ENCODE measurements at regions not wholly inside any gene's neighbourhood (a gene's known extent, or its start where the extent isn't known, plus 50 kb on each side); places are given as distances from the start of the nearest gene placed in this dataset.
"Not testable (repeated sequence)": the region's sequence is repeated elsewhere in the genome, so short reads cannot be mapped to it uniquely, and the experiment has no call there.

DNA sequence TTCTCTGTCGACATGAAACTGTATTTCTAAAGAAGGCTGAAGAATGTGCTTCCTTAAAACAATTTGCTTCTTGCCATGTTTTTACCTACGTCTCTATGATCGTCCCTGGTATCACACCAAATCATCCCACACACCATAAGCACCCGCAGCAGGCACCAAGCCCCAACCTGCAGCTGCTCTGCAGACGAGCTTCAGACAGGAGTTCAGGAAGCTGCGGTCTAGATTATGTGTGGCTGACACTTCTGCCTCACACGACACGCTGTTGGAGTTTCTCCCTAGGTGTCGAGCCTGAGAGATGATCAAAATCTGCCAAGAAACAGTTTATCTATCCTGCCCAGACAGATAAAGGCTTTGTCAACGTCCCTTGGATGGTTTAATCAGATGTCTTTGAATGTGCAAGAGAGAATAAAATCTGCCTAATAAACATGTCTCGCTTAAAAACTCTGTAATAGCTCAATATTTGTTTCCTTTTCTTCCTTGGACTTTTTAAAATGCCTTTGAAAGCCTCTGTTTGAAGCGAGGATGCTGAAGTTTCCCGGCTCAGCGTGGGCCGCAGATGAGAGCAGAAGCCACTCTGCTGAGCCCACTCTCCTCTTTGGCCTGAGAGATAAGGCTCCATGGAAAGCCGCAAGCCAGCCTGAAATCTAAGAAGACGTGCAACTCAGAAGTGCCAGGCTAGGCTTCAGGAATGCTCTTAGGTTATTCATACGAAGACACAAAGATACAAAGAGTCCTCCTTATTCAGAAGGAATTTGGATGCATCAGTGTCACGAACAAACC lies 158.3 kb upstream of the PFKP start:
- no peak for DNase-seq
- in situ Hi-C loops (cut with HindIII; ENCODE audit: low pct_ligation_motif_present, low pct_unique_long_range_greater_than_20kb, low sequenced_read_pairs), result no loop called here

GRCh38 chr10:2906974-2907373 lies 160.4 kb upstream of the PFKP start:
- in situ Hi-C loops (cut with HindIII; ENCODE audit: low pct_ligation_motif_present, low pct_unique_long_range_greater_than_20kb, low sequenced_read_pairs), result no loop called here
- no peak for DNase-seq

GRCh38 chr10:2905851-2906250 lies 161.5 kb upstream of the PFKP start:
- no peak for DNase-seq
- in situ Hi-C loops (cut with HindIII; ENCODE audit: low pct_ligation_motif_present, low pct_unique_long_range_greater_than_20kb, low sequenced_read_pairs), result no loop called here

DNA sequence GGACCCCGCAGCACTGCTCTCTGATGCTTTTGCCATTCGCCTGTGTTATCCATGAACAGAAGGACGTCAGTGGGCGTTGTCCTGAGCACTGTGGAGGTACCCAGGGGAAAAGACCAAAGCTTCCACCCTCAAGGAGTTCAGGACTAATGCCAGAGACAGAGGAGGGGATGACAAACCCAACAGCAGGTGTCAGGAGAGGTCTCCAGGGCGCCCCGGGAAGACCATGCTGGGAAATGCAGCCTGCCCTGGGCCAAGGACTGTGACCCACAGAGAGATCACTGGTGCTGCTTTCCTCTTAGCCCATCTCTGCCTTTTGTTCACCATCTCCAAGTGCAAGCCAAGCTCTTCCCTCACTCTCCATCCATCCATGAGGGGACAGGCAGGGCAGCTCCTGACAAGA lies 166.8 kb upstream of the PFKP start:
- in situ Hi-C loops (cut with HindIII; ENCODE audit: low pct_ligation_motif_present, low pct_unique_long_range_greater_than_20kb, low sequenced_read_pairs), result no loop called here
- no peak for DNase-seq

GRCh38 chr10:2899246-2899951 lies 167.9 kb upstream of the PFKP start:
- in situ Hi-C loops (cut with HindIII; ENCODE audit: low pct_ligation_motif_present, low pct_unique_long_range_greater_than_20kb, low sequenced_read_pairs), result no loop called here
- no peak for DNase-seq

GRCh38 chr10:2898509-2898860 lies 168.9 kb upstream of the PFKP start:
- in situ Hi-C loops (cut with HindIII; ENCODE audit: low pct_ligation_motif_present, low pct_unique_long_range_greater_than_20kb, low sequenced_read_pairs), result no loop called here

GRCh38 chr10:2897619-2898508 lies 169.5 kb upstream of the PFKP start:
- in situ Hi-C loops (cut with HindIII; ENCODE audit: low pct_ligation_motif_present, low pct_unique_long_range_greater_than_20kb, low sequenced_read_pairs), result no loop called here
- DNase-seq, result no peak

More at GRCh38 chr10:2898509-2898860, 168.9 kb upstream of the PFKP start:
- no peak for DNase-seq

GRCh38 chr10:2896334-2896733 lies 171.0 kb upstream of the PFKP start:
- DNase-seq; in situ Hi-C loops (cut with HindIII; ENCODE audit: low pct_ligation_motif_present, low pct_unique_long_range_greater_than_20kb, low sequenced_read_pairs): not testable (repeated sequence)

DNA sequence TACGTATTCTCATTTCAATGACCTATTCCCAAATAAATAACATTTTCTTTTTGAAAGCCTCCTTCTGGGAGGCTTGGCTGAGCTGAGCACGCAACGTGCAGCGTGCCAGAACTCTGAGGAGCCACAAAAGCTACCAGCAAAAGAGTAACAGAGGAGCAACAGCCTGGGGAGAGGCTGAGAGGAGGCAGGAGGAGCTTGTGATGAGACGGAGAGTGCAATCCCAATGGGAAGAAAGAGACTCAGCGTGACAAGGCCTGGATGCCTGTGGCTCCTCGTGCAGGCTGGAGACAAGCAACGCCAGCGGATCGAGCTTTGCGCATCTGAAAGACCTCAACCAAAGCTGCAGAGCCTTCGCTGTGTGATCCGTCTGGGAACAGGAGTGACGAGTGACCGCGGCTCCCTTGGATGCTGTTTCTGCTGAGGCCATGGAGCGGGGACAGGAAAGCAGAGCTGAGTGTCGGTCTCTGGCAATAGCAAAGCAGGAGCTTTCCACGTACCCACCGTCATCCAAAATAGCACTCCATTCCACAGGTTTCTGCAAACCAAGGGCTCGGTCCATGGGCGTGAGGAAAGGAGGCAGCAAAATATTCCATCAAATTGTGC lies 171.7 kb upstream of the PFKP start:
- in situ Hi-C loops (cut with HindIII; ENCODE audit: low pct_ligation_motif_present, low pct_unique_long_range_greater_than_20kb, low sequenced_read_pairs), result no loop called here

DNA sequence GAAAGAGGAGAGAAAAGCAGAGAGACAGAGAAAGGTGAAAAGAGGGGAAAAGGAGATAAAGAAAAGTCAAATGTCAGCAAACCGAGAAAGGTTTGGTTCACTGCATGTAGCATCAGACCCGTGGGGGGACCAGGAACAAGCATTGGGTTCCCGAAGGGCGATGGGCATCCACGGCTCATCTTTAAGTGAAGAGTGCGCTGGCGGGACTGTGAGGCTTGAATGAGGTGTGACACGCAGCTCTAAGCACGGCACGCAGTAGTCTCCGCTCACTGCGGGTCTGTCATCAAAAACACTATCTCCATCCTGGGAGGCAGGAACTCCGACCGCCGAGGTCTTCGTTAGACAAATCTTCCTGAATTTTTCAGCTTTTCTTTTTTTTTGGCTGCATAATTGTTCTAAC lies 173.4 kb upstream of the PFKP start:
- in situ Hi-C loops (cut with HindIII; ENCODE audit: low pct_ligation_motif_present, low pct_unique_long_range_greater_than_20kb, low sequenced_read_pairs), result no loop called here
- DNase-seq, result no peak

More for the DNA sequence above, 171.7 kb upstream of the PFKP start:
- no peak for DNase-seq

- no peak for DNase-seq
- in situ Hi-C loops (cut with HindIII; ENCODE audit: low pct_ligation_motif_present, low pct_unique_long_range_greater_than_20kb, low sequenced_read_pairs), result no loop called here
These were observed 174.0 kb upstream of the PFKP start for GRCh38 chr10:2893158-2893845.

DNA sequence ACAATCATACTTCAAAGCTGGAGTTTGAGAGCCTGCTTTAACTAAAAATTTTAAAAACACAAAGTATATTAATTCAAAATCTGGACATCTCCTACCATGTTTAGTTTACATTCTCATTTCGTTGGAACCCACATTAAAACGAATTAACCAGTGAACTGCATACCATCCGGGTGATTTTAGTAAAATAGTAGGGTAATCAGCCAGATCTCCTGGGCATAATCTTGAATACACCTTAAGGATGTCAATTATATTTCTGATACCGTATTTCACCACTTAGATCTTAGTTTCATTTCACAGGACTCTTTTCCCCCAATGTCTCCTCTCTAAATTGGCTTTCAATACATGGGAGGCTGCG lies 175.6 kb upstream of the PFKP start:
- in situ Hi-C loops (cut with HindIII; ENCODE audit: low pct_ligation_motif_present, low pct_unique_long_range_greater_than_20kb, low sequenced_read_pairs), result no loop called here
- no peak for DNase-seq

DNA sequence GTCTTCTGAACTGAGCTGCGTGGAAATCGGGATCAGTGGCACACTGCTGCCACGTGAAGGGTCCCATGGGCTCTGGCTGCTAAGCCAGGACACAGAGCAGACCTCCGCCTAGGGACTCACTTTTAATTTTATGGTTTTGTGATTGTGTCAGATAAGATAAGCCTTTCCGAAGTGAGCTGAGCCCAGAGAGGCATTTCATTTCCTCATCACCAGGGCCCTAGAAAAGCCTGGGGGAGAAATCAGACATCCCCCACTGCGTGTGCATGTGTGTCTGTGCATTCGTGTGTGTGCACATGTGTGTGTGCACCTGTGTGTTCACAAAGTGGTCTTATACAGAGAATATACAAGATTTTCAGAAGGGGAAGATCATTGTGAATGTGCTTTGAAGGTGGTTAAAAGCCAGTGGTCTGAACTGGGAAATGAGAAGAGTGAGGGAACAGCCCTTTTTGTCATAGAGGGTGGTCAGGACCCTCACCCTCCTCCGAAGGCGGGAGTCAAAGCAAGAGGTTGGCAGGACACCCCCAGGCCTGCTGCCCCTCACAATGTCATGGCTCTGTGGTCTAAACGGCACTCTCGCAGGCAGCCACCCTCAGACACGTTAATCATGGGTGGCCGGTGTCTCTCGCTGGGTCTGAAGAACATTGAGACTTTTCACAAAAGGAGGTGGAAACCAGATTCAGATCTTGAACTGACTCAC lies 176.1 kb upstream of the PFKP start:
- DNase-seq, result no peak
- in situ Hi-C loops (cut with HindIII; ENCODE audit: low pct_ligation_motif_present, low pct_unique_long_range_greater_than_20kb, low sequenced_read_pairs), result no loop called here

GRCh38 chr10:2890093-2890492 lies 177.3 kb upstream of the PFKP start:
- DNase-seq, result no peak
- in situ Hi-C loops (cut with HindIII; ENCODE audit: low pct_ligation_motif_present, low pct_unique_long_range_greater_than_20kb, low sequenced_read_pairs), result no loop called here

- in situ Hi-C loops (cut with HindIII; ENCODE audit: low pct_ligation_motif_present, low pct_unique_long_range_greater_than_20kb, low sequenced_read_pairs), result no loop called here
- DNase-seq, result no peak
These were observed 178.8 kb upstream of the PFKP start for GRCh38 chr10:2888403-2889004.

- DNase-seq, result no peak
- in situ Hi-C loops (cut with HindIII; ENCODE audit: low pct_ligation_motif_present, low pct_unique_long_range_greater_than_20kb, low sequenced_read_pairs), result no loop called here
These were observed 179.8 kb upstream of the PFKP start for GRCh38 chr10:2887391-2888070.

DNA sequence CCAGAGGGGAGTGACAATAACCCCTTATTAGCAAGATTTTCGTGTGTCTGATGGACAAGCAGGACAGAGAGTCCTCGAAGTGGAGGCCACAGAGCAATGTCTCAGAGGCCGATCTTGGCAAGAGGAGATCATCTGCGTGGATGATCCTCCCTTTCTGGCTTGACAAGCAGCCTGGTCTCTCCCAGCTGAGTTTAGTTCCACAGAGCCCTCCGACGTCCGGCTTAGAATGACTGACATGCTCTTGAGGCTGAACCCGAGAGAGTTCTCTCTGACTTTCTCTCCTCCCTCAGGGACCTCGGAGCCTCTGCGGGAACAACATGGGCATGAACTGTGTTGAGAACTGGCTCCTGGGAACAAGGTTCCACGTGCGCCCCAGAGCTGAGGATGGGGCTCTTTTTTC lies 180.7 kb upstream of the PFKP start:
- DNase-seq, result no peak
- in situ Hi-C loops (cut with HindIII; ENCODE audit: low pct_ligation_motif_present, low pct_unique_long_range_greater_than_20kb, low sequenced_read_pairs), result no loop called here
